WTC11 (cell line): ENCODE measurements at regions not wholly inside any gene's neighbourhood (a gene's known extent, or its start where the extent isn't known, plus 50 kb on each side); places are given as distances from the start of the nearest gene placed in this dataset.

Experiments used
- ATAC-seq: fragments of 200-7000 bp; cut with Tn5 transposase; 2 replicates; pipeline ENCODE4 v1.10.0; 2021; ENCODE audit warnings: mild to moderate bottlenecking, moderate library complexity
- CTCF ChIA-PET: fragments of 300-600 bp; sonication (Branson Sonifier 250); formaldehyde crosslinking; loops from one replicate; lab custom pipeline; 2021; ENCODE audit warnings: antibody characterized with exemption; lab: Charles Lee
- POLR2A ChIA-PET: fragments of 350-600 bp; sonication (Branson Sonifier 250); formaldehyde crosslinking; loops from one replicate; lab custom pipeline; 2021; ENCODE audit warnings: antibody characterized with exemption; lab: Charles Lee
- DNase-seq: peaks from one replicate; pipeline ENCODE4 v3.0.0; 2021; ENCODE audit warnings: low spot score
- H3K27ac Mint-ChIP-seq: 2 replicates; pipeline ENCODE4 v1.8.0; 2021; ENCODE audit warnings: mixed read lengths
- H3K27me3 Mint-ChIP-seq: 2 replicates; pipeline ENCODE4 v1.8.0; 2021; ENCODE audit warnings: low read depth, mild to moderate bottlenecking, moderate library complexity, mixed read lengths
- H3K36me3 Mint-ChIP-seq: 2 replicates; pipeline ENCODE4 v1.8.0; 2021; ENCODE audit warnings: mixed read lengths
- H3K4me1 Mint-ChIP-seq: 2 replicates; pipeline ENCODE4 v1.8.0; 2022; ENCODE audit warnings: mixed read lengths
- H3K4me3 Mint-ChIP-seq: 2 replicates; pipeline ENCODE4 v1.8.0; 2021; ENCODE audit warnings: mild to moderate bottlenecking, moderate library complexity, mixed read lengths
- H3K9me3 Mint-ChIP-seq: 2 replicates; pipeline ENCODE4 v1.8.0; 2021; ENCODE audit warnings: mixed read lengths
- AFF4 ChIP-seq: sonication (generic); formaldehyde crosslinking; IDR thresholded peaks from 2 replicates; pipeline ENCODE4 v1.8.1; 2023; ENCODE audit warnings: mild to moderate bottlenecking, missing genetic modification reagents, borderline replicate concordance
- CBFB ChIP-seq: sonication (generic); formaldehyde crosslinking; IDR thresholded peaks from 2 replicates; pipeline ENCODE4 v1.8.1; 2022; ENCODE audit warnings: mild to moderate bottlenecking, low read depth, missing genetic modification reagents
- ELF4 ChIP-seq: sonication (generic); formaldehyde crosslinking; IDR thresholded peaks from 2 replicates; pipeline ENCODE4 v1.8.1; 2022; ENCODE audit warnings: low read depth, mild to moderate bottlenecking, moderate library complexity, missing genetic modification reagents
- ESRRA ChIP-seq: sonication (generic); formaldehyde crosslinking; IDR thresholded peaks from 2 replicates; pipeline ENCODE4 v1.8.1; 2022; ENCODE audit warnings: mild to moderate bottlenecking, missing genetic modification reagents, borderline replicate concordance
- FOXJ3 ChIP-seq: sonication (generic); formaldehyde crosslinking; IDR thresholded peaks from 2 replicates; pipeline ENCODE4 v1.9.0; 2021; ENCODE audit warnings: missing genetic modification reagents, mild to moderate bottlenecking, borderline replicate concordance
- IRF1 ChIP-seq: sonication (generic); formaldehyde crosslinking; IDR thresholded peaks from 2 replicates; pipeline ENCODE4 v1.8.0; 2023; ENCODE audit warnings: missing genetic modification reagents
- MYBL2 ChIP-seq: sonication (generic); formaldehyde crosslinking; IDR thresholded peaks from 2 replicates; pipeline ENCODE4 v1.8.1; 2023; ENCODE audit warnings: mild to moderate bottlenecking, moderate library complexity, missing genetic modification reagents
- NFE2L1 ChIP-seq: sonication (generic); formaldehyde crosslinking; IDR thresholded peaks from 2 replicates; pipeline ENCODE4 v1.8.1; 2023; ENCODE audit warnings: missing genetic modification reagents
- OVOL2 ChIP-seq: fragments of 250-450 bp; sonication (Bioruptor Pico); IDR thresholded peaks from 2 replicates; pipeline ENCODE4 v1.9.0; 2021; ENCODE audit warnings: mild to moderate bottlenecking, borderline replicate concordance
- RELA ChIP-seq: sonication (generic); formaldehyde crosslinking; IDR thresholded peaks from 2 replicates; pipeline ENCODE4 v1.8.1; 2022; ENCODE audit warnings: missing genetic modification reagents, mild to moderate bottlenecking, borderline replicate concordance
- SOX15 ChIP-seq: fragments of 250-450 bp; sonication (Bioruptor Pico); IDR thresholded peaks from 2 replicates; pipeline ENCODE4 v1.9.0; 2021; ENCODE audit warnings: mild to moderate bottlenecking
- TCF7 ChIP-seq: sonication (generic); formaldehyde crosslinking; IDR thresholded peaks from 2 replicates; pipeline ENCODE4 v1.8.0; 2022; ENCODE audit warnings: mild to moderate bottlenecking, low read depth, missing genetic modification reagents, moderate library complexity
- ZMAT4 ChIP-seq: fragments of 250-450 bp; sonication (Bioruptor Pico); IDR thresholded peaks from 2 replicates; pipeline ENCODE4 v1.9.0; 2021; ENCODE audit warnings: mild to moderate bottlenecking
- ZNF138 ChIP-seq: sonication (generic); formaldehyde crosslinking; conservative IDR thresholded peaks from 2 replicates; pipeline ENCODE4 v1.8.1; 2022; ENCODE audit warnings: mild to moderate bottlenecking, moderate library complexity, missing genetic modification reagents
- ZNF263 ChIP-seq: sonication (generic); formaldehyde crosslinking; IDR thresholded peaks from 2 replicates; pipeline ENCODE4 v1.8.1; 2022; ENCODE audit warnings: low read depth, mild to moderate bottlenecking, moderate library complexity, missing genetic modification reagents
- TF ChIP-seq, protein P1 (sequence below): fragments of 200-600 bp; IDR thresholded peaks from 2 replicates; pipeline ENCODE4 v1.8.0; 2022; ENCODE audit warnings: antibody characterized with exemption
- TF ChIP-seq, protein P2 (sequence below): sonication (generic); formaldehyde crosslinking; IDR thresholded peaks from 2 replicates; pipeline ENCODE4 v1.8.1; 2023; ENCODE audit warnings: mild to moderate bottlenecking, moderate library complexity, missing genetic modification reagents
- TF ChIP-seq, protein P3 (sequence below): sonication (generic); formaldehyde crosslinking; IDR thresholded peaks from 2 replicates; pipeline ENCODE4 v1.8.0; 2022; ENCODE audit warnings: missing genetic modification reagents
- TF ChIP-seq, protein P4 (sequence below): sonication (generic); formaldehyde crosslinking; IDR thresholded peaks from 2 replicates; pipeline ENCODE4 v1.8.1; 2022; ENCODE audit warnings: low read depth, missing genetic modification reagents, borderline replicate concordance

GRCh38 chr13:26837102-26837501 is 76.5 kb upstream of the GPR12 start:
- CTCF ChIA-PET, result no interaction called here
- no peak overlapping the region for H3K27ac Mint-ChIP-seq
- no peaks in the 10 kb centered on the region for H3K36me3 Mint-ChIP-seq
- ATAC-seq, result no peak
- H3K9me3 Mint-ChIP-seq, result peaks cover 11% of the 10 kb centered on the region
- H3K27me3 Mint-ChIP-seq, result no peaks in the 10 kb centered on the region
- H3K4me3 Mint-ChIP-seq, result no peak overlapping the region
- TF ChIP-seq IRF1 (CRISPR knock-in tag), result no peak
- TF ChIP-seq NFE2L1 (CRISPR knock-in tag), result no peak
- TF ChIP-seq, protein P1, sequence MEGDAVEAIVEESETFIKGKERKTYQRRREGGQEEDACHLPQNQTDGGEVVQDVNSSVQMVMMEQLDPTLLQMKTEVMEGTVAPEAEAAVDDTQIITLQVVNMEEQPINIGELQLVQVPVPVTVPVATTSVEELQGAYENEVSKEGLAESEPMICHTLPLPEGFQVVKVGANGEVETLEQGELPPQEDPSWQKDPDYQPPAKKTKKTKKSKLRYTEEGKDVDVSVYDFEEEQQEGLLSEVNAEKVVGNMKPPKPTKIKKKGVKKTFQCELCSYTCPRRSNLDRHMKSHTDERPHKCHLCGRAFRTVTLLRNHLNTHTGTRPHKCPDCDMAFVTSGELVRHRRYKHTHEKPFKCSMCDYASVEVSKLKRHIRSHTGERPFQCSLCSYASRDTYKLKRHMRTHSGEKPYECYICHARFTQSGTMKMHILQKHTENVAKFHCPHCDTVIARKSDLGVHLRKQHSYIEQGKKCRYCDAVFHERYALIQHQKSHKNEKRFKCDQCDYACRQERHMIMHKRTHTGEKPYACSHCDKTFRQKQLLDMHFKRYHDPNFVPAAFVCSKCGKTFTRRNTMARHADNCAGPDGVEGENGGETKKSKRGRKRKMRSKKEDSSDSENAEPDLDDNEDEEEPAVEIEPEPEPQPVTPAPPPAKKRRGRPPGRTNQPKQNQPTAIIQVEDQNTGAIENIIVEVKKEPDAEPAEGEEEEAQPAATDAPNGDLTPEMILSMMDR, result no peak
- TF ChIP-seq, protein P2, sequence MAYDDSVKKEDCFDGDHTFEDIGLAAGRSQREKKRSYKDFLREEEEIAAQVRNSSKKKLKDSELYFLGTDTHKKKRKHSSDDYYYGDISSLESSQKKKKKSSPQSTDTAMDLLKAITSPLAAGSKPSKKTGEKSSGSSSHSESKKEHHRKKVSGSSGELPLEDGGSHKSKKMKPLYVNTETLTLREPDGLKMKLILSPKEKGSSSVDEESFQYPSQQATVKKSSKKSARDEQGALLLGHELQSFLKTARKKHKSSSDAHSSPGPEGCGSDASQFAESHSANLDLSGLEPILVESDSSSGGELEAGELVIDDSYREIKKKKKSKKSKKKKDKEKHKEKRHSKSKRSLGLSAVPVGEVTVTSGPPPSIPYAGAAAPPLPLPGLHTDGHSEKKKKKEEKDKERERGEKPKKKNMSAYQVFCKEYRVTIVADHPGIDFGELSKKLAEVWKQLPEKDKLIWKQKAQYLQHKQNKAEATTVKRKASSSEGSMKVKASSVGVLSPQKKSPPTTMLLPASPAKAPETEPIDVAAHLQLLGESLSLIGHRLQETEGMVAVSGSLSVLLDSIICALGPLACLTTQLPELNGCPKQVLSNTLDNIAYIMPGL (CRISPR knock-in tag), result no peak
- TF ChIP-seq, protein P3, sequence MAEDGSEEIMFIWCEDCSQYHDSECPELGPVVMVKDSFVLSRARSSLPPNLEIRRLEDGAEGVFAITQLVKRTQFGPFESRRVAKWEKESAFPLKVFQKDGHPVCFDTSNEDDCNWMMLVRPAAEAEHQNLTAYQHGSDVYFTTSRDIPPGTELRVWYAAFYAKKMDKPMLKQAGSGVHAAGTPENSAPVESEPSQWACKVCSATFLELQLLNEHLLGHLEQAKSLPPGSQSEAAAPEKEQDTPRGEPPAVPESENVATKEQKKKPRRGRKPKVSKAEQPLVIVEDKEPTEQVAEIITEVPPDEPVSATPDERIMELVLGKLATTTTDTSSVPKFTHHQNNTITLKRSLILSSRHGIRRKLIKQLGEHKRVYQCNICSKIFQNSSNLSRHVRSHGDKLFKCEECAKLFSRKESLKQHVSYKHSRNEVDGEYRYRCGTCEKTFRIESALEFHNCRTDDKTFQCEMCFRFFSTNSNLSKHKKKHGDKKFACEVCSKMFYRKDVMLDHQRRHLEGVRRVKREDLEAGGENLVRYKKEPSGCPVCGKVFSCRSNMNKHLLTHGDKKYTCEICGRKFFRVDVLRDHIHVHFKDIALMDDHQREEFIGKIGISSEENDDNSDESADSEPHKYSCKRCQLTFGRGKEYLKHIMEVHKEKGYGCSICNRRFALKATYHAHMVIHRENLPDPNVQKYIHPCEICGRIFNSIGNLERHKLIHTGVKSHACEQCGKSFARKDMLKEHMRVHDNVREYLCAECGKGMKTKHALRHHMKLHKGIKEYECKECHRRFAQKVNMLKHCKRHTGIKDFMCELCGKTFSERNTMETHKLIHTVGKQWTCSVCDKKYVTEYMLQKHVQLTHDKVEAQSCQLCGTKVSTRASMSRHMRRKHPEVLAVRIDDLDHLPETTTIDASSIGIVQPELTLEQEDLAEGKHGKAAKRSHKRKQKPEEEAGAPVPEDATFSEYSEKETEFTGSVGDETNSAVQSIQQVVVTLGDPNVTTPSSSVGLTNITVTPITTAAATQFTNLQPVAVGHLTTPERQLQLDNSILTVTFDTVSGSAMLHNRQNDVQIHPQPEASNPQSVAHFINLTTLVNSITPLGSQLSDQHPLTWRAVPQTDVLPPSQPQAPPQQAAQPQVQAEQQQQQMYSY (CRISPR knock-in tag), result no peak
- TF ChIP-seq FOXJ3, result no peak
- TF ChIP-seq OVOL2 (CRISPR knock-in tag), result no peak
- TF ChIP-seq ZMAT4 (CRISPR knock-in tag), result no peak
- no peak for TF ChIP-seq RELA (CRISPR knock-in tag)
- TF ChIP-seq, protein P4, sequence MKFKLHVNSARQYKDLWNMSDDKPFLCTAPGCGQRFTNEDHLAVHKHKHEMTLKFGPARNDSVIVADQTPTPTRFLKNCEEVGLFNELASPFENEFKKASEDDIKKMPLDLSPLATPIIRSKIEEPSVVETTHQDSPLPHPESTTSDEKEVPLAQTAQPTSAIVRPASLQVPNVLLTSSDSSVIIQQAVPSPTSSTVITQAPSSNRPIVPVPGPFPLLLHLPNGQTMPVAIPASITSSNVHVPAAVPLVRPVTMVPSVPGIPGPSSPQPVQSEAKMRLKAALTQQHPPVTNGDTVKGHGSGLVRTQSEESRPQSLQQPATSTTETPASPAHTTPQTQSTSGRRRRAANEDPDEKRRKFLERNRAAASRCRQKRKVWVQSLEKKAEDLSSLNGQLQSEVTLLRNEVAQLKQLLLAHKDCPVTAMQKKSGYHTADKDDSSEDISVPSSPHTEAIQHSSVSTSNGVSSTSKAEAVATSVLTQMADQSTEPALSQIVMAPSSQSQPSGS (CRISPR knock-in tag), result no peak
- no peak for TF ChIP-seq SOX15 (CRISPR knock-in tag)
- no peak for TF ChIP-seq MYBL2
- TF ChIP-seq ESRRA (CRISPR knock-in tag), result no peak
- TF ChIP-seq ZNF263 (CRISPR knock-in tag), result no peak
- TF ChIP-seq ELF4, result no peak
- TF ChIP-seq CBFB (CRISPR knock-in tag), result no peak
- TF ChIP-seq, all 79 proteins: peak for 0
- DNase-seq, result no peak
- H3K4me1 Mint-ChIP-seq, result peaks cover 21% of the 10 kb centered on the region
- POLR2A ChIA-PET, result no interaction called here

GRCh38 chr13:26836626-26837025 is 76.0 kb upstream of the GPR12 start:
- Mint-ChIP-seq H3K9me3 (peaks cover 11% of the 10 kb centered on the region), H3K4me1 (peaks cover 21% of the 10 kb centered on the region), H3K27me3 (no peaks in the 10 kb centered on the region), H3K27ac (no peak overlapping the region), H3K36me3 (no peaks in the 10 kb centered on the region), H3K4me3 (no peak overlapping the region)
- DNase-seq (no peak), ATAC-seq (no peak)
- ChIA-PET CTCF (no interaction called here), POLR2A (no interaction called here)
- TF ChIP-seq TCF7 (CRISPR knock-in tag) (no peak), AFF4 (CRISPR knock-in tag) (no peak), ZNF138 (CRISPR knock-in tag) (no peak)
- TF ChIP-seq, protein P4 (CRISPR knock-in tag), result no peak
